Liver (tissue), 3 donors: ENCODE measurements at regions not wholly inside any gene's neighbourhood (a gene's known extent, or its start where the extent isn't known, plus 50 kb on each side); places are given as distances from the start of the nearest gene placed in this dataset.

Source experiments
- HNF4A ChIP-seq, 2 donors: conservative IDR thresholded peaks; 2 replicates each; pipeline ENCODE4 v1.6.1; 2016; ENCODE audit warnings: antibody characterized with exemption in 2 of 2, mild to moderate bottlenecking in 2 of 2
- HNF4G ChIP-seq: IDR thresholded peaks from 2 replicates; pipeline ENCODE4 v1.6.1; 2016; ENCODE audit warnings: antibody characterized with exemption
- JUND ChIP-seq, 2 donors: IDR thresholded peaks; 2 replicates each; pipeline ENCODE4 v1.6.1; 2016; ENCODE audit warnings: antibody characterized with exemption in 2 of 2
- RAD21 ChIP-seq, 2 donors: IDR thresholded peaks; 2 replicates each; pipeline ENCODE4 v1.6.1; 2016; ENCODE audit warnings: antibody characterized with exemption in 2 of 2, mild to moderate bottlenecking in 2 of 2
- TF ChIP-seq, protein P1 (sequence below): IDR thresholded peaks from 2 replicates; pipeline ENCODE4 v1.6.1; 2016; ENCODE audit warnings: antibody characterized with exemption
- TF ChIP-seq, protein P2 (sequence below): fragments of 150-350 bp; IDR thresholded peaks from 2 replicates; pipeline ENCODE4 v1.5.1; 2017; ENCODE audit warnings: improper control_type of control experiment, low read depth, low read length; ENCODE audit not compliant: missing input control
- TF ChIP-seq, protein P3 (sequence below): IDR thresholded peaks from 2 replicates; pipeline ENCODE4 v1.6.1; 2016; ENCODE audit warnings: antibody characterized with exemption, mild to moderate bottlenecking
- TF ChIP-seq, protein P4 (sequence below): IDR thresholded peaks from 2 replicates; pipeline ENCODE4 v1.6.1; 2016; ENCODE audit warnings: antibody characterized with exemption
- donor health status: healthy.
- donor health status: healthy.

DNA sequence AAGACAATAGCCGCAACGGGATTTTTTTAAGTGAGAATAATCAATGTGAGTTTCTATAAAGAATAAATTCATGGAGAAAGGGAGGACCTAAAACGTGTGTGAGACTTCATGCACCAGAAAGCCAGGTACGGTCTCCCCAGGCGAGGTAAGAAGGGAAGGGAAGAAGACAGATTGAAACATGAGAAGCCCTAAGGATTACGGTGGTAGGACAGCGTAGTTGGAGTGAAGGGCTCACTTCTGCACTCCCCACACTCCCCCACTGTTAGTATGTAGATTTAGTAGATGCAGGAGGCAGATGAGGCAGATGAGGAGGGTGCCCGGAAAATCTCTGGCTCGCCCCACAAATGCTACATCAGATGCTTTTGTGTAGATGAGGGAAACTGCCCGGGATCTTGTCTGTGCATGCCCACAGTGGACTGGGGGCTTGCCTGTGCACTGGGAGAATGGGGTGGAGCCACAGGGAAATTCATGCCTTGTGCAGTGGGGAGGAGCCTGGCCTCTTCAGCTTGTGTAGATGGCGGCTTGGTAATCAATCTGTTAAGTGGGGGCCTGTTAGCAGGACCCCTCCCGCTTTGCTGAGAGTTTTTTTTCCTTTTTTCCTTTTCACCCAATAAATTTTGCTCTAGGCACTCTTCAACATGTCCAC is 1544.5 kb upstream of the TENM3 start:
- no peak for TF ChIP-seq HNF4G
- no peak for TF ChIP-seq JUND (IDR thresholded peaks at IDR 0.05)
- no peak for TF ChIP-seq HNF4A (conservative IDR thresholded peaks at IDR 0.05)
- TF ChIP-seq, protein P1, sequence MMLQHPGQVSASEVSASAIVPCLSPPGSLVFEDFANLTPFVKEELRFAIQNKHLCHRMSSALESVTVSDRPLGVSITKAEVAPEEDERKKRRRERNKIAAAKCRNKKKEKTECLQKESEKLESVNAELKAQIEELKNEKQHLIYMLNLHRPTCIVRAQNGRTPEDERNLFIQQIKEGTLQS, result no peak
- TF ChIP-seq, protein P2, sequence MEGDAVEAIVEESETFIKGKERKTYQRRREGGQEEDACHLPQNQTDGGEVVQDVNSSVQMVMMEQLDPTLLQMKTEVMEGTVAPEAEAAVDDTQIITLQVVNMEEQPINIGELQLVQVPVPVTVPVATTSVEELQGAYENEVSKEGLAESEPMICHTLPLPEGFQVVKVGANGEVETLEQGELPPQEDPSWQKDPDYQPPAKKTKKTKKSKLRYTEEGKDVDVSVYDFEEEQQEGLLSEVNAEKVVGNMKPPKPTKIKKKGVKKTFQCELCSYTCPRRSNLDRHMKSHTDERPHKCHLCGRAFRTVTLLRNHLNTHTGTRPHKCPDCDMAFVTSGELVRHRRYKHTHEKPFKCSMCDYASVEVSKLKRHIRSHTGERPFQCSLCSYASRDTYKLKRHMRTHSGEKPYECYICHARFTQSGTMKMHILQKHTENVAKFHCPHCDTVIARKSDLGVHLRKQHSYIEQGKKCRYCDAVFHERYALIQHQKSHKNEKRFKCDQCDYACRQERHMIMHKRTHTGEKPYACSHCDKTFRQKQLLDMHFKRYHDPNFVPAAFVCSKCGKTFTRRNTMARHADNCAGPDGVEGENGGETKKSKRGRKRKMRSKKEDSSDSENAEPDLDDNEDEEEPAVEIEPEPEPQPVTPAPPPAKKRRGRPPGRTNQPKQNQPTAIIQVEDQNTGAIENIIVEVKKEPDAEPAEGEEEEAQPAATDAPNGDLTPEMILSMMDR, result no peak
- TF ChIP-seq, protein P3, sequence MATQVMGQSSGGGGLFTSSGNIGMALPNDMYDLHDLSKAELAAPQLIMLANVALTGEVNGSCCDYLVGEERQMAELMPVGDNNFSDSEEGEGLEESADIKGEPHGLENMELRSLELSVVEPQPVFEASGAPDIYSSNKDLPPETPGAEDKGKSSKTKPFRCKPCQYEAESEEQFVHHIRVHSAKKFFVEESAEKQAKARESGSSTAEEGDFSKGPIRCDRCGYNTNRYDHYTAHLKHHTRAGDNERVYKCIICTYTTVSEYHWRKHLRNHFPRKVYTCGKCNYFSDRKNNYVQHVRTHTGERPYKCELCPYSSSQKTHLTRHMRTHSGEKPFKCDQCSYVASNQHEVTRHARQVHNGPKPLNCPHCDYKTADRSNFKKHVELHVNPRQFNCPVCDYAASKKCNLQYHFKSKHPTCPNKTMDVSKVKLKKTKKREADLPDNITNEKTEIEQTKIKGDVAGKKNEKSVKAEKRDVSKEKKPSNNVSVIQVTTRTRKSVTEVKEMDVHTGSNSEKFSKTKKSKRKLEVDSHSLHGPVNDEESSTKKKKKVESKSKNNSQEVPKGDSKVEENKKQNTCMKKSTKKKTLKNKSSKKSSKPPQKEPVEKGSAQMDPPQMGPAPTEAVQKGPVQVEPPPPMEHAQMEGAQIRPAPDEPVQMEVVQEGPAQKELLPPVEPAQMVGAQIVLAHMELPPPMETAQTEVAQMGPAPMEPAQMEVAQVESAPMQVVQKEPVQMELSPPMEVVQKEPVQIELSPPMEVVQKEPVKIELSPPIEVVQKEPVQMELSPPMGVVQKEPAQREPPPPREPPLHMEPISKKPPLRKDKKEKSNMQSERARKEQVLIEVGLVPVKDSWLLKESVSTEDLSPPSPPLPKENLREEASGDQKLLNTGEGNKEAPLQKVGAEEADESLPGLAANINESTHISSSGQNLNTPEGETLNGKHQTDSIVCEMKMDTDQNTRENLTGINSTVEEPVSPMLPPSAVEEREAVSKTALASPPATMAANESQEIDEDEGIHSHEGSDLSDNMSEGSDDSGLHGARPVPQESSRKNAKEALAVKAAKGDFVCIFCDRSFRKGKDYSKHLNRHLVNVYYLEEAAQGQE, result no peak
- no peak for TF ChIP-seq RAD21 (IDR thresholded peaks at IDR 0.05)
- TF ChIP-seq, protein P4, sequence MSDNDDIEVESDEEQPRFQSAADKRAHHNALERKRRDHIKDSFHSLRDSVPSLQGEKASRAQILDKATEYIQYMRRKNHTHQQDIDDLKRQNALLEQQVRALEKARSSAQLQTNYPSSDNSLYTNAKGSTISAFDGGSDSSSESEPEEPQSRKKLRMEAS, result no peak
